Stimulated activated CD8-positive, alpha-beta memory T cell treated with anti-CD3 and anti-CD28 coated beads, Interleukin-15, amount 100 ng/mL, for 24 hours (primary cell): ENCODE measurements at regions not wholly inside any gene's neighbourhood (a gene's known extent, or its start where the extent isn't known, plus 50 kb on each side); places are given as distances from the start of the nearest gene placed in this dataset.

Source experiments
- DNase-seq: peaks from one replicate; pipeline ENCODE4 v3.0.0-alpha.2; 2020; ENCODE audit warnings: low read depth

DNA sequence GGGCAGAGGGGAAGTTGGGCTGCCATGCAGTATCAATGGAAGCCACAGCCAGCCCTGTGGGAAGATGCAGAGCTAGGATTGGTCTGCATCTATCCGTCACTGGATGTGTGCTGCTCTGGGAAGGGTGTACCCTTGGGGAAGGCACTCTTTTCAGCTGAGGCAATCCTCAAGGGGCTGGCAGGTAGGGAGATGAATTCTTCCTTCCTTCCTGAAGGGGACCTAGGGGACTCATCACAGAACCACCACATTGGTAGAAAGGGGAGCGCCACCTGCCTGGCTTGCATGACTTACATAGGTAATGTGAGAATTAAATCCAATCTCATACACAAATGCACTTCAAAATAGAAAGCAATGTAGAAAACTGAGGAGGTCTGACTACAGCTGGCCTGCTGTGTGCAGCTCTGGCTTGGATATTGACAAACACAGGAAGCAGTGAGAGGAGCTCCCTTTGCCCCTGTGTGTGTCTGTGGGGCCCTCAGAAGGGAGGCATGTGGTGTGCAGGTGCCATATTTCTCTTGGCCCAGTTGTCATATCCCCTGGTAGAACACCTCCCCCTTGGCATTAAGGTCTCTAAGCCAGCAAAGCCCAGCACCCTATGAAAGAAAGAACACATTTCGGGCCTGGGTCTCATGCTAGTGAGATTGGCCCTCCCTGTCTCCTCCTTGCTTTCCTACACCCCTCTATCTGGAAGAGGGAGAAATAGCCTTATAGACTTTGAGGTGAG lies 260.3 kb upstream of the MOCS1 start:
- DNase-seq, result no peak

DNA sequence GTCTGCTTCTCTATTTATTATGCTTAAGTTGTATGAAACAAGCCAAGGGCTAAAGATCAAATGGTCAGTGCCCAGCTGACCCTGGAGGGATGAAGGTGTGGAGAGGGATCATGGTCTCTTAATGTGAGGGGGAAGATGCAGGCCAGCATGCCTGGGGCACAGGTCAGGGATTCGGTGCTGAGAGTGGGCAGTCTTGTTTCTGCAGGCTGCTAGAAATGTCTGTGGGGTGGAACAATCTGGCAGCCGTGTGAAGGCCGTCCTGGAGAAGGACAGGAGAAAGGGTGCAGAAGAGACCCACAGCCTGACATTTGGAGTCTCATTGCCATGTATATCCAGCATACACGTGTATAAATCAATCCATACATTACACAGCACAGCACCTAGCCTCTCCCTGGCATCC lies 258.3 kb upstream of the MOCS1 start:
- no peak for DNase-seq

DNA sequence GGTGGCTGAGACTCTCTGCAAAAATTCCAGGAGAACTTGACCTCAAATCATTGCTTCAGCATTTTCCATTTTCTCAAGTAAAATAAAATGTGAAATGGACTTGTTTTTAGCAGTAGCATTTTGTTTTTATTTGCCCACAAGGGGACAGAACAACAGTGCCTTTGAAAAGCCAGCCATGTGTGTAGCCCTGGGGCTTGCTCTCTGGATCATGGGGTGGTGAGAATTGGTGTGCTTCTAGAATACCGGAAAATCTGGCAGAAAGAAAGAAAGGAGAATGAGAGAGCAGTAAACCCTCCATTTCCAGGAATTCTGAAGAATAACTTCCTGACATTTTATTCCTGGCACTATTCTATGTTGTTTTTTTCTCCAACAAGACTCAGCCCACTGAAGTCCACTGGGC lies 254.7 kb upstream of the MOCS1 start:
- no peak for DNase-seq

DNA sequence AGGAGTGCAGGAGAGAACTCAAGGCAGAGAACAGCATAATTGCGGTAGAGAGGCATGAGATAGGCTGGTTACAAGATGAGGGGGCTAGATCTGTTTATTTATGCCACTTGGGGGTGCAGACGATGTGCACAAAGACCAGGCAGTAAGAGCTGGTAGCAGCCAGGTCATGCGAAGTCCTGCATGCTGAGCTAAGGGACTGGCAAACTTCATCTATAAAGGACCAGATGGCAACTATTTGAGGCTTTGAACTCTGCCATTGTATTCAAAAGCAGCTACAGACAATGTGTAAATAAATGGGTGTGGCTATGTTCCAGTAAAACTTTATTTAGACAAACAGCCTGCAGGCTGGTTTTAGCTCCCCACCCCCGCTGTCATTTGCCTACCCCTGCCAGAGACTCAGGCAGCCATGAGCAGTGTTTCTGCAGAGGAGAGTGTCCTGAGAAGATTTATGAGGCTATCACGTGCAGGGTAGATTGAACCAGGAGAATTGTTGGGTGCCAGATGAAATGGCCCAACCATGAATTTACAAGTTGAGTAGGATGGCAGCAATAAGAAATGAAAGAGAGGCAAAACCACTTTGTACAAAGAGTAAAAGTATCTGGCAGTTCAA lies 253.4 kb upstream of the MOCS1 start:
- no peak for DNase-seq

DNA sequence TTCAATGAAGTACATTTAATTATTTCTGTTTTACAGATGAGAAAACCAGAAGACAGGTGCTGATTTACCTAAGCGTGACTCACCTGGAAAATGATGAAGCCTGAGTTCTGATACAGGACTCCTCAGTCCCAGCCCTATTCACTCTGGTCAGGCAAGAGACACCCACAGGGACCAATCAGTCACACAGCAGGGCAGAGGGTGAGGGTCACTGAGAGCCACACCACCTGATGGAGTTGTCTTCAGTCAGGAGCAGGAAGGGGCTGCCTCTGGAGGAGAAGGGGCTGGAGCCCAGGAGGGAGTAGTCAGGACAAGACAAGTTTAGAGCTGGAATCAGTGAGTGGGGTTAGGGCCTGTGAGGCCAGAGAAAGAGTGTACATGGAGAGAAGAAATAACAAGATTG lies 251.2 kb upstream of the MOCS1 start:
- no peak for DNase-seq

DNA sequence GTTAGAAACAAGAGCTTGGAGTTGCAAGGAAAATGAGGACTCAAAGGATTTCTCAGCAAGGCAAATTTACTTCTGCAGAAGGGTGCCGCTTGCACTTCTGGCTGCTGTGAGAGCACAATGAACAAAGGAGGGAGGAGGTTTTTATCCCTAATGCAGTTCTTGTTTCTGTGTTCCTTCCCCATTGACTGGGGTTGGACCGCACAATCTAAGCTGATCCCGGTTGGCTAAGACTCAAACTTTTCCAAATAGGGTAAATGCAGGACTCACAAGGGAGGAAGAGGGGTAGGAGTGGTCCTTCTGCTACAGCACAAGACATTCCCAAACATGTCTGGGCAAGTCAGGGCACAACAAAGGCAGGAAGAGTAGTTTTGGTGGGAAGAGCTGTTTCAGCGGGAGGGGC lies 249.6 kb upstream of the MOCS1 start:
- DNase-seq, result no peak

DNA sequence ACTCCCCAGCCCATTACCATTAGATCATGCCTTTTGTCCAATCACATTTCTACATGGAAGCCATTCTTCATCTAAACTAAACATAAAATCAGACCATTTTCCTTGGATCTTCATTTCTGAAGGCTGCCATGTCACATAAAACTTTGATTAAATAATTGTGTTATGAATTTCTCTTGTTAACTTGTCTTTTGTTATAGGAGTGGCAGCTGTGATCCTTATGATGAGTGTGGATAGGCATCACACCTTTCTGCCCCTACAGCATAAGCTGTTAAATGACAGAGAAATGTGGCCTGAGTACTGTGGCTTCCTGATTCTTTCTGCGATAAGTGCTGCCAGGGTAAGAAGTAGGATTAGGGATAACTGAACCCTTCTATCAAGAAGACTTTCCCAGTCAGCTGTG lies 247.1 kb upstream of the MOCS1 start:
- DNase-seq, result no peak

DNA sequence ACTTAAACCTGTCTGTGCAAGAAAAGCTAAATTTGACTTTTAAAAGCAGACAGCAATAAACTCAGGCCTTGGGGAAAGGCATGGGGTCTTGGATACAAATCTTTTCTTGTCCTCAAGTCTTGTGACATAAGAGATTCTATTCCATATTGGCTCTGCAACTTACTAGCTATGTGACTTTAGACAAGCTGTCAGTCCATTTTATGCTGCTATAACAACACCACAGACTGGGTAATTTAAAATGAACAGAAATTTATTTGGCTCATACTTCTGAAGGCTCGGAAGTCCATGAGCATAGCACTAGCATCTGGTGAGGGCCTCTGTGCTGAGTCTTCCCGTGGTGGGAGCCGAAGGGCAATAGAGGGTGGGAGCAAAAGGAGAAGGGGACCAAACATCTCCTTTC lies 246.0 kb upstream of the MOCS1 start:
- no peak for DNase-seq

DNA sequence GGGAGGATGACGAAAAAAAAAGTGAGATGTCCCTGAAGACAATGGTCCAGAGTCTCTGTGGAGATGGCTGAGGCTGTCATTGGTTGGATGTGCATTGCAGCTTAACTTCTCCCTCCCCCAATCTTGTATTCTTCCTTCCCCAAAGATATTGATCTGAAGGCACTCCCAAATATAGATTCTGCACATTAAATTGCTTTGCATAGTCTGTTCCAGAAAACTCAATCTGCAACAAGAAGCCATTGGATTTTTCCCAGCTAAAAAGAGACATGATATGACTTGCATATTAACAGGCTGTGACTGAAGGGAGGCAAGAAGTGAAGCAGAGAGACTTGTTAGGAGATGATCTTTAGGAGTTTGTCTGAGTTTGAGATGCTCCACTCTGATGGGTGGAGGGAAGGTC lies 245.2 kb upstream of the MOCS1 start:
- DNase-seq, result no peak

DNA sequence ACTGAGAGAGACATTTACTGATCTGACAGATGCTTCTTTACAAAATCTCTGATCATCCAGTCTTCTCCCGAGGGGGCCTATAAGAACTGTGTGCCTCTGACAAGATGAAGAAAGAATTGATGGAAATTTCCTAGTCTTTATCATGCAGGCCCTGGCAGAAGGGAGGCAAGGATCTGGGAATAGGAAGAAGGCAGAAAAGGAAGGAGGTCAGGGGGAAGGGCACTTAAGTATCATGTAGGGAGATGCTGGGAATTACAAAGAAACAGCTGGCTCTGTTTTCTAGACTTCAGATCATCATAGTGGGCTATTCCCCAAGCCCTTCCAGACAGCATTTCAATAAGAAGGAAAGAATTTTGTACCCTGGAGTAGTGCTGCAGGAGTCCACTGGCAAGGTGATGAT lies 243.3 kb upstream of the MOCS1 start:
- DNase-seq, result no peak

DNA sequence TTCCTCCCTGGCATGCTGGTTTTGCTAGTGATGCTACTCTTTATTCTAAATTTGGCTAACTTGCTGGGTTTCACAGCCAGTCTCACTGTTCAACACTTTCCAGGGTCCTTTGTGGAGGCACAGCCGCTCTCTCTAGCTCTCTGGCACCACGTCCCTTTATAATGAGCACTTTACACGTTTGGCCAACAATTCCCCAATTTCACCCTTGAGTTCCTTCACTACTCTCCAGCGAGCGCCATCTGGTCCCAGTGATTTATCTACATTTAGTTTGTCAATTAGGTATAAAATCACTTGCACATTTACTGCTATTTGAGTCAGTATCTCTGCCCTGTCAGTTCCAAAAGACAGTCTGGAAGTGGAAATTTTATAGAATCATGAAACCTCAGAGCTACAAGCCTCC lies 241.9 kb upstream of the MOCS1 start:
- DNase-seq, result no peak

DNA sequence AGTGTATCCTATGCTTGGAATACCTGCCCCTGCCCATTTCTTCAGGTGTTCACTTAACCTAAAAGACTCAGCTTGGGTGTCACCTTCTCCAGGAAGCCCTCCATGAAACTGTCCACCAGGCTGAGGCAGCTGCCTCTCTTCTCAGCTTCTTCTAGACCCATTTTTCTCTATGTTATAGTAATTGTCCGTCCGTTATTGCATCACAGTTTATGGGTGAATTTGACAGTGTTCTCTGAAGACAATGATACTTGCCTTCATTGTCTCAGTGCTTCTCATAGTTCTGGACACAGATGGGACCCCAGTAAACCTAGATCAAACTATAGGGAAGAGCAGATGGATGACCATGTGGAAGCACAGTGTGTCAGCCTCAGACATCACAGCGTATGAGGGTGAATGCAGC lies 238.0 kb upstream of the MOCS1 start:
- no peak for DNase-seq

DNA sequence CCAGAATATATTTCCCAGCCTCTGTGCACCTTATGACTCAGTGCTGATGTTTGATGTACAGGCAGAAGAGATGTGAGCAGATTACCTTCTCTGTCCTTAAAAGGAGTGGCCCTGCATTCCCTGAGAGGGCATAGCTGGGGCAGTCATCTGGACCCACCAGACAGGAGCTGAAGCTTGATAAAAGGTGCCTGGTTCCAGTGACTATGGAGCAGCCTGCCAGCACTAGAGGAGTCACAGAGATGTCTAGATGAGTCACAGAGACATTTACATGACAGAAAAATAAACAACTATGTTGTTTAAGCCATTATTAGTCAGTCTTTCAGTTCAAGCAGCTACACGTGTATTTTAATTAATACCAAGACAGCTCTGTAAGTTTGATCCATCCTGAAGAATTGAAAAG lies 237.1 kb upstream of the MOCS1 start:
- DNase-seq, result no peak

DNA sequence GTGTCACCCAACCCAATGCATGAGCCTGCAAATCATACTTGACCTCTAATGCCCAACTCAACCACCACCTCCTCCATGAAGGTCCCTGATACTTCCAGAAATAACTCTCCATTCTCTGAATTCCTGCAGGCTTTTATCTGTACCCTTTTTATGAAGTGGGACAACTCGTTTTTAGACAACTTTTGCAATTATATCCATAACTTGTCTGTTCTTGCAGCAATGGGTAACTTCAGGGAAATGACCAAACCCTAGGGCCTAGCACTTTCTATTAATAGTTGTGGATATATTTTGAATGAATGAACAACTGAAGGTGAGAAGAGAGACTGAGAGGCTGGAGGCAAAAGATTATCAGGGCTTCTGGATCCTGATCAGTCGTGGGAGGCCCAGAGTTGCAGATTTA lies 236.6 kb upstream of the MOCS1 start:
- no peak for DNase-seq

DNA sequence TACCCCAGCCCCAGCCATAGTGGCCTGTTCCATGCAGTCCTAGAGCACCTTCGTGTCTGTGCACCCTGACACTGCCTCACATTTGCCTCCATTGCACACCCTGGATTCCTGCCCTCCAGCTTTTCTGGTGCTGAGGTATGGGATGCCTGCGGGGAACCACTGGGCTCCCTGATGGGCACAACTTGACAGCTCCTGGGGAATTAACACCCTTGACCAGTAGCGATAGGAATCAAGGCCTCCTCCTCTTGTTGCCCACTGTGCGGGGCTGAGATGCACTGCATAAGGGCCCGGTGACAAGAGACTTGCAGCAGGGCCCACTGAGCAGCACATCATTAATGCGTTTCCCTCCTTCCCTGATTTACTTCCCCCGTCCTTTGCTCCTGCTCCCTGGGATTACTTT lies 235.6 kb upstream of the MOCS1 start:
- DNase-seq, result no peak

DNA sequence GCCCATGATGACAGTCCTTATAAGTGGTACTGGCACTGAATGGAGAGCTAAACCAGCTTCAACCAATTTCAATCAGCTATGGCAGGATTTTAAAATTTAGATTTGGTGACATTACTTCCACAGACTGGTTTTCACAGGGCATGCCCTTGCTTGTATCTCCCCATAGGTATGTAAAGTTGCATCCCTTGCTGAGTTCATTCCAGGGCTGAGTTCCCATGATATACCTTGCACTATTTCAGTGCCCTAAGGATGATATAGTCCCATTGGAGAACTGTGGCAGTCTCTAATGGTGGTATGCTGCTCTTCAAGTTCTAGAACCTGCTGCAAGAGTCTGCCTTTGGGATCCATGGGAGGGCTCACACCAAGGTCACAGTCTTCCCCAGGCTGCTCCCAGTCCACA lies 232.7 kb upstream of the MOCS1 start:
- no peak for DNase-seq

DNA sequence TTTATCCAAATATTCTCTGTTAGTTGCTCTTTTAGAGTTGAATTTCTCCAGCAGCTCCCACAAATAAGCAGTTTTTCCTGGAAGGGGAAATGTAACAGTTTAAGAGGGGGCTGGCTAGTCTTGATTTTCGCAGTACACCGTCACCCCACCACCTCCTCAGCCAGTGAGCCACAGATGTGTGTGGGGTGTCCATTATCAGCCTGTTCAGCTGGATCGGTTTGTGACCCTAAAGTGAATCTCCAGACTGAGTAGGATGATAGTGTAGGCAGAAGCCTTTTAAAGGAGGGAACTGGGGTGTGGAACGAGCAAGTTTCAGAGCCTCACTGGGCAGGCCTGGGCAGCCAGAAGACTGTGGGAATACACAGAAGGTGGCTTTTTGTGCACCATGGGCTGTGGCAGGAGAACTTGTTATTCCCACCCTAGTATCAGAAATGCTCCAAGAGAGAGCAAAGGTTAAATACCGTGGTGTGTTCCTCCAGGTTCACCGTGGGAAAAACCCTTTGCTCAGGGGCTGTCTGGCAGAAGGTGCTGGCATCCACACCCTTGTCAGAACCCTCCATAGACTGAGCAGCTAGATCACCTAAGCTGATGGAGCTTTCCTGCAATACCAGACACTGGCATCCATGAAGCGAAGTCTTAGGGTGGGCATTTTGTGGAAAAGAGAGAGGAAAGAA lies 230.9 kb upstream of the MOCS1 start:
- DNase-seq, result no peak

DNA sequence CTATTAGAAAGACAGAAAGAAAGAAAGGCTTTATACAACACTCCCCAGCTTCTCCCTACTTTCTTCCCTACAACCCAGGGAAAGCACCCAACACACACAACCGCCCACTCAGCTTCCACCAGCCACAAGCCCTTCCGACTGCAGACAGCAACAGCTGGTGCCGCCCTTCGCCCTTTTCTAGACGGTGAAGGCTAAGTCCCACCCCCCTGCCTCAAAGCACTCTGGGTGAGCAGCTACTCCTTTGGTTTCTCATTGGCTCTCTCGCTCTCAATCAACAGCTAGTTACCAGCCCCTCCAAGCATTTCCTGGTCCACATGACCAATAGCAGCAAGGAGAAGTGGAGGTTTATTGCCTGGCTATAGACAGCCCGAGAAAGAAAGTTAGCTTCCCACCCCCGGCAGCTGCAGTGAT lies 230.1 kb upstream of the MOCS1 start:
- DNase-seq, result no peak

DNA sequence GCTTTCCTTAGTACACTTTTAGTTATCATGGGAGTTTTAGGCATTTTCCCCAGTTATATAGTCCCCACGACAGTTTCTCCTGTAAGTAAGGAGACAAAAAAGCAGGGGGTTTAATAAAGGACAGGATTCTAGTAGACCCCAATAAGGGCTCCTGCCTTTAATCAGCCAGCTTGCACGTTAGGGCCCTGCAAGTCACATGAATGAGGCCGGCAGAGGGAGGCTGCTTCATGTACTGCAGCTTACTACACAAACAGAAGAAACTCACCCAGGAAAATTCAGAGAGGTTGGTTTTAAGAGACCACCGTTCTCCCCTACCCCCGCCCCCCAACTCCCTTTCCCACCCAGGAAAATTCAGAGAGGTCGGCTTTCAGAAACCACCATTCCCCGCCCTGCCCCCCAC lies 229.7 kb upstream of the MOCS1 start:
- DNase-seq, result no peak

DNA sequence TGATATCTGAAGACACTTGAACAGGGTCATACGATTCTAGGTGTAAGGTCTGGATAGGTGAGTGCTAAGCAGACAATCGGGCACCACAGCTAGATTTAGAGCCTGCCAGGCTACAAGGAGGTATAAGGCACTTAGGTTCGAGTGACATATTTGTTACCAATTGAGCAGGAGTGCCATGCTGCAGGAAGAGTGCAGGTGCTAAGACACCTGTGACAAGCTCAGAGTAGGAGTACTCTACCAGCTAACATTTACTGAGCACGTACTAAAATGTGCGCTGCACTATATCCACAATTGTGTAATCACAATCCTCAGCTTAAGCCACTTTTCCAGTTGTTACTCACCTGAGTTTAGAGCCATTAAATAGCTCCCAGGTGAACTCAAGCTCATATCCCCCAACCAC lies 227.8 kb upstream of the MOCS1 start:
- DNase-seq, result no peak

DNA sequence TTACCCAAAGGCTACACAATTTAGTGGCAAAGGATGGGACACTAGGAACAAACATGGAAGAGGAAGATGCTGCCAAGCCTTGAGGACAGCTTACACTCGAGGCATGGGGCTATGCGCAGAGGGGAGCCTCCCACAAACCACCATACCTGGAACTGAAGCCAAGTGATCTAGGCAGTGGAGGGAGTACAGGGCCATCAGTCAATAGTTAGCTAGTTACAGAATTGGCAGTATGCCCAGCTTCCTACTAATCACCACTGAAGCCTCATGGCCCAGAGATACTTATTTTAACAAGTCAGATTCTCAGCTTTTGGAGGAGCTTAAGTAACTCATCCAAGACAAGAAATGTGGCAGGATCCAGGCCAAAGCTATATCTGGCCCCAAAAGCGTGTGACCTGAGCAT lies 226.6 kb upstream of the MOCS1 start:
- DNase-seq, result no peak

DNA sequence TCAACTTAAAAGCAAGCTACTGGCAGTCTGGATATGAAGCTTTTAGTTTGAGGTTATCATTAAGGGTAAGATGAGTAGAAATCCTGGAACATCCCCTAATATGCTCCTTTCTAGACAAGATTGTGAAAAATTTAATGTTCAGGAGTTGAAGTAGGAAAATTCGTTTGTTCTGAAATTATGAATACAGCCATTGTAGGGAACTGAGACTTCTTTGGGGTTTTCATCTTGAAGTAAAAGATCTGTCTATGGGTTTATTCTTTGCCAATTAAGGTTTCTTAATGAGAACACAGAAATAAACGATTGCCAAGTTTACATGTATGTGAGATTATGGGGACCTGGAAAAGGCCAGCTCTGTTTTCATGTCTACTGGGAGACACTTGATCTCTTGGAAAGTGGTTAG lies 225.6 kb upstream of the MOCS1 start:
- DNase-seq, result no peak

DNA sequence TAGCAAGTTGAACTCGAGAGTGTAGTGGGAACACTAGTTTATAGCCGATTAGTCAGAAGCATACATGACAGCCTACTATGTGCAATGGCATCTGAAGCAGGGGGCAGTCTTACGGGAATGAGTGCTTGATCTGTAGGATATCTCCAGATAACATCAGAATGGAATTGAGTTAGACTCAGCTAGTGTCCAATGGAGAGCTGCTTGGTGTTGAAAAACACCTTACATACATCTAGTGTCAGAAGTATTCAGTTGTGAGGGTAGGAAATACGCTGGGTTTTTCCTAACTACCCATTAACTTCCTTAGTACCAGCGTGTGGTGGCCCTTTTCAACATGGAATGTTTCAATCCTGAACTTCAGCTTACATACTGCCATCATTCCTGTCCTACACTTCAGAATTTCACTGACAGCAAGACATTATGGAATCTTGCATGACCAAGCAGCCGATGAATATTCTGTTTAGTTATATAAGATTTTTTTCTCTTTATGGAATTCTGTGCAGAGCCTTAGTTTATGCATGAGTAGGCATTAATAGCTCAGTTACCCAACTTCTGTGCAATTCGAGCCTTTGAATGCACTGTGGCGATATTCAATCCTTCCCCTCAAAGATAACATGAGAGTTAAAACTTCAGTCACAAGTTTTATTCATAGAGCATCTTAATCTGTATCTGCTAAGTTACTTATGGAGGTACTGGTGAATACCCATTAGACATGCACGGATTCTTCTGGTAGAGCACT lies 218.6 kb upstream of the MOCS1 start:
- no peak for DNase-seq
